ENCODE measurements at regions not wholly inside any gene's neighbourhood (a gene's known extent, or its start where the extent isn't known, plus 50 kb on each side); places are given as distances from the start of the nearest gene placed in this dataset.
"Not testable (repeated sequence)": the region's sequence is repeated elsewhere in the genome, so short reads cannot be mapped to it uniquely, and the experiment has no call there.

DNA sequence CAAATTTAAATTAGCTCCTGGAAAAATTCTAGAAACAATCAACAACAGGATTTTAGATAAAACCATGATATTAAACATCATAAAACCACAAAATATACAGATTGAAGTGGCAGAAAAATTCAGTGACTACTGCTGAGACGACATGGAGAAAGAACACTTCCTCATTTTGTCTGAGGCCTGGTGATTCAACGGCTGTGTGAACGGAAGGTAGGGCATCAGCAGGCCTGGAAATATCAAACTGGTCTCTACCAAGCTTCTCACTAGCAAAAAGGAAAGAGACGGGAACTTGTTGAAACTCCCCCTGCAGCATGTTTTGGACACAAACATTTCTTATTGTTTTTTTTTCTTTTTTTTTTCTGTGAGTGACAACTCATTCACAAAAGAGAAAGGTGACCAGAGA, 58.0 kb upstream of the AHI1 start:
- intact Hi-C loops (cut with DNase I; ENCODE audit: low total_unique reads): no loop called here
- DNase-seq (ENCODE audit: low spot score in 2 of 2): no peak
- TF ChIP-seq POLR2A (IDR thresholded peaks at IDR 0.05): no peak
- TF ChIP-seq, protein P1, sequence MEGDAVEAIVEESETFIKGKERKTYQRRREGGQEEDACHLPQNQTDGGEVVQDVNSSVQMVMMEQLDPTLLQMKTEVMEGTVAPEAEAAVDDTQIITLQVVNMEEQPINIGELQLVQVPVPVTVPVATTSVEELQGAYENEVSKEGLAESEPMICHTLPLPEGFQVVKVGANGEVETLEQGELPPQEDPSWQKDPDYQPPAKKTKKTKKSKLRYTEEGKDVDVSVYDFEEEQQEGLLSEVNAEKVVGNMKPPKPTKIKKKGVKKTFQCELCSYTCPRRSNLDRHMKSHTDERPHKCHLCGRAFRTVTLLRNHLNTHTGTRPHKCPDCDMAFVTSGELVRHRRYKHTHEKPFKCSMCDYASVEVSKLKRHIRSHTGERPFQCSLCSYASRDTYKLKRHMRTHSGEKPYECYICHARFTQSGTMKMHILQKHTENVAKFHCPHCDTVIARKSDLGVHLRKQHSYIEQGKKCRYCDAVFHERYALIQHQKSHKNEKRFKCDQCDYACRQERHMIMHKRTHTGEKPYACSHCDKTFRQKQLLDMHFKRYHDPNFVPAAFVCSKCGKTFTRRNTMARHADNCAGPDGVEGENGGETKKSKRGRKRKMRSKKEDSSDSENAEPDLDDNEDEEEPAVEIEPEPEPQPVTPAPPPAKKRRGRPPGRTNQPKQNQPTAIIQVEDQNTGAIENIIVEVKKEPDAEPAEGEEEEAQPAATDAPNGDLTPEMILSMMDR (IDR thresholded peaks at IDR 0.05): no peak
- no peak overlapping the region for H3K4me3 ChIP-seq (ENCODE audit: low read depth, poor library complexity, severe bottlenecking)
- 79 to 83% methylated on average over 4 of the region's 4 CpGs for WGBS, 2 donors

DNA sequence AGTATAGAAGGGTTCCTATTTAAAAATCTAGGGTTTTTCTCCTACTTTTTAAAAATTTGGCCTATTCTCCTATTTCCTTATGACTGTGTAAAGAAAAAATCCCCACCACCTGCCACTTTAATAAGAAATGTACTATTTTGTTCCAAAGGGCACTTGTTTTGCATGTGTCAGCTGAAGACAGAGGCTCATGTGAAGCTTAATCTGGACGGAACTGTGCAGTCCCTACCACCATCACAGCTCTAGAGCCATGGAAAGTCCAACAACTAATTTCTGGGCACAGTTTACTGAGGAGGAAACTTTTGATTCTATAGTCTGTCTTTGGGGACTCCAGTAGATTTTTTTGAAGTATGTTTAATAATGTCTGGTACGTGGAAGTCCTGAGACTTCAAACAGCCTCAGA, 60.0 kb upstream of the AHI1 start:
- 91 to 92% methylated on average over 2 of the region's 2 CpGs for WGBS, 2 donors
- TF ChIP-seq POLR2A (IDR thresholded peaks at IDR 0.05): no peak
- TF ChIP-seq, protein P1 (IDR thresholded peaks at IDR 0.05): no peak
- intact Hi-C loops (cut with DNase I; ENCODE audit: low total_unique reads): no loop called here

DNA sequence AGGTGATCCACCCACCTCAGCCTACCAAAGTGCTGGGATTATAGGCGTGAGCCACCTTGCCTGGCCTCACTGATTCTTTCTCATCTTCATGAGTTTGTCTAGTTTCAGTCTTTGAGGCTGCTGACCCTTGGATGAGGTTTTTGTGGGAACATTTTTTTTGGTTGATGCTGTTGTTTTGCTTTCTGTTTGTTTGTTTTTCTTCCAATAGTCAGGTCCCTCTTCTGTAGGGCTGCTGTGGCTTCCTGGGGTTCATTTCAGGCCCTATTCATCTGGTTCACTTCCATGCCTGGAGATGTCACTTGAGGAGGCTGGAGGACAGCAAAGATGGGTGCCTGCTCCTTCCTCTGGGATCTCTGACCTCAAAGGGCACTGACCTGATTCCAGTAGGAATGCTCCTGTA, 68.1 kb upstream of the AHI1 start:
- intact Hi-C loops (cut with DNase I; ENCODE audit: low total_unique reads); DNase-seq (ENCODE audit: low spot score in 2 of 2); H3K4me3 ChIP-seq (ENCODE audit: low read depth, poor library complexity, severe bottlenecking): not testable (repeated sequence)
- 90 to 91% methylated on average over 1 of the region's 1 CpG for WGBS, 2 donors

More for the DNA sequence above, 60.0 kb upstream of the AHI1 start:
- no peak overlapping the region for H3K4me3 ChIP-seq (ENCODE audit: low read depth, poor library complexity, severe bottlenecking)
- DNase-seq (ENCODE audit: low spot score in 2 of 2): no peak

DNA sequence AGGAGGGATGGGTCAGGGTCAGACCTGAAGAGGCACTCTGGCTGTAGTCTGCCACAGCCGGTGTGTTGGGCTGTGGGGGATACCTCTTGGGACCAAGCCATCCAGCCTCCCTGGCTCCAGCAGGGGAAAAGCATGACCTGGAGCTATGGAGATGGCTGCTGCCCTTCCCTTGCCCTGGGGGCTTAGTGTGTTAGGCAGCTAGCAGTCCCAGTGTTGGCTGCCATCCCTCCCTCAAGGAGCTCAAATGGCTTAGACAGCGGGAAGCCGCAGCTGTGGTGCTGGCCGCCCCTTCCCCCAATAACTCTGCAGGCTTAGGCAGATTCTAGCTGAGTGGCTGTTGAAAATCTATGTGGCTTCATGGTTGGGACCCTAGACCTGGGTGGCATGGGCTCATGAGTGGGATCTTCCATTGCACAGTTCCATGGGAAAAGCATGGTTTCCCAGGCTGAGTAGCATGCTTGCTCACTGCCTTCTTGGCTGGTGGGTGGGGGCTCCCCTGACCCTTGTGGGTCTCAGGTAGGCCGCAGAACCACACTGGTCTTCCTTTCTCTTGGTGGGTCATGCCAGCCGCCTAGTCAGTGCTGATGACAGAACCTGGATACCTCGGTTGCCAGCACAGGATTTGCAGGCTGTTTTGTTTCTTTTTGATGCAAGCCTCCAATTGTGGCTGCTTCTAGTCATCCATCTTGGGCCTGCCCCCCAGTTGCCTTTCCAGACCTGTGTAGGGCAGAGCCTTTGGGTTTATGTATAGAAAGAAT, 69.0 kb upstream of the AHI1 start:
- intact Hi-C loops (cut with DNase I; ENCODE audit: low total_unique reads): no loop called here
- H3K4me3 ChIP-seq (ENCODE audit: low read depth, poor library complexity, severe bottlenecking): no peak overlapping the region
- no peak for DNase-seq (ENCODE audit: low spot score in 2 of 2)
- 94 to 99% methylated on average over 7 of the region's 7 CpGs for WGBS, 2 donors
- no peak for TF ChIP-seq POLR2A (IDR thresholded peaks at IDR 0.05)
- TF ChIP-seq, protein P1 (IDR thresholded peaks at IDR 0.05): no peak

DNA sequence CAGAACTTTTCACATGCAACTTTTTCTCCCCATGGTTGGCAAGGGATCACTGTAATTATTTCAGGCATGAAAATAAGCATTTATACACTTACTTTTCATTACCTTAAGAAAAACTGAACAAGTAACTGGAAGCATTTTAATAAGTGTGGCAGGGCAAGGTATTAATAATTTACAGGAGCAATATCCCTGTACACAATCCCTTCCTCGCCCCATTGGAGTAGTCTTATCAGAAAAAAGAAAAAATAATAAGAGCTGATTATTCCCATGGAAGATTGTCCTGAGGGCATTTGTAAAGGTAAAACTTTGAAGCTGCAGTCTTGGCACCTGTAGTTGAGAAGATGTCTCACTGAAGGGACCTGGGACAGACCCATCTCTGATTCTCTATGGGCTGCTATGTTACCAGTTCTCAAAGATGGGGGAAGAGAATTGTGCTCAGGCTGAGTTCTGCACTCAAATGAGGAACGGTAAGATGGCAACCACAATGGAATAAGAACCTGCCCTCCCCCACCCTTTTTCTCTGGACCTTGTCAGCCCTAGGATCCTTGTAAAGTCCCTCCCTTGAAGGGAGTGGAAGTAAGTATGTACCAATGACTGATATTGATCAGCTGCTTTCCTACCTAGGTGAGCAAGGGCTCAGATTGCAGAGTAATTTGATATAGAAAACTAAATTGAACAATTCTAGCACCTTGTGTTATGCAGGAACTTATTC, 70.0 kb upstream of the AHI1 start:
- H3K4me3 ChIP-seq (ENCODE audit: low read depth, poor library complexity, severe bottlenecking): no peak overlapping the region
- TF ChIP-seq, protein P1 (IDR thresholded peaks at IDR 0.05): no peak
- no peak for TF ChIP-seq POLR2A (IDR thresholded peaks at IDR 0.05)
- DNase-seq (ENCODE audit: low spot score in 2 of 2): no peak
- intact Hi-C loops (cut with DNase I; ENCODE audit: low total_unique reads): no loop called here
- WGBS, 2 donors: 71 to 87% methylated on average over 2 of the region's 2 CpGs

DNA sequence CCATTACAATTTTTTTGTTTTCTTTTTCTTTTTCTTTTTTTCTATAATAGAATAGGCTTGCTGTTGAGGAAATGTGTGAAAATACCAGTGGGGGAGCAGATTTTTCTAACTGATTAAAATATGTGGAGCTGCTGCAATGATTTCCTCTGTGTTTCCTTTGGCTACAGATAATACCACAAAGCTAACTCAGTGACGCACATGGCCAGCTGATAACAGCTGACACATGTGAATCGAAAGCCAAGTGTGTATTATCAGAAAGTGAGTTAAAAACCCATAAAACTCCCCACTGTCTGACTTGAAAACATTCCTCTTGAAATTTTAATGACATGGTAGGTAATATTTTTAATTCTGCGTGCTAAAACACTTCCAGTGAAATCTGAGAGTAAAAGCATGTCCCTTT, 70.8 kb upstream of the AHI1 start:
- peak in 1 of 2 donors; percentile 25 for DNase-seq (ENCODE audit: low spot score in 2 of 2)
- WGBS, 2 donors: 62 to 66% methylated on average over 3 of the region's 3 CpGs
- no peak overlapping the region for H3K4me3 ChIP-seq (ENCODE audit: low read depth, poor library complexity, severe bottlenecking)
- intact Hi-C loops (cut with DNase I; ENCODE audit: low total_unique reads): no loop called here
- TF ChIP-seq, protein P1 (IDR thresholded peaks at IDR 0.05): no peak
- TF ChIP-seq POLR2A (IDR thresholded peaks at IDR 0.05): no peak
